HL-60 (cell line): ENCODE measurements at regions not wholly inside any gene's neighbourhood (a gene's known extent, or its start where the extent isn't known, plus 50 kb on each side); places are given as distances from the start of the nearest gene placed in this dataset.

ENCODE experiments used
- POLR2AphosphoS5 ChIP-seq: IDR thresholded peaks from 2 replicates; pipeline ENCODE4 v1.6.1; 2012; ENCODE audit warnings: low read depth
- SPI1 ChIP-seq: IDR thresholded peaks from 2 replicates; pipeline ENCODE4 v1.6.1; 2012; ENCODE audit warnings: low read depth, mild to moderate bottlenecking, borderline replicate concordance
- TF ChIP-seq, protein P1 (sequence below): IDR thresholded peaks from one replicate; pipeline ENCODE4 v1.5.1; 2011; ENCODE audit warnings: low read length, control low read depth, inconsistent platforms; ENCODE audit not compliant: insufficient read depth

DNA sequence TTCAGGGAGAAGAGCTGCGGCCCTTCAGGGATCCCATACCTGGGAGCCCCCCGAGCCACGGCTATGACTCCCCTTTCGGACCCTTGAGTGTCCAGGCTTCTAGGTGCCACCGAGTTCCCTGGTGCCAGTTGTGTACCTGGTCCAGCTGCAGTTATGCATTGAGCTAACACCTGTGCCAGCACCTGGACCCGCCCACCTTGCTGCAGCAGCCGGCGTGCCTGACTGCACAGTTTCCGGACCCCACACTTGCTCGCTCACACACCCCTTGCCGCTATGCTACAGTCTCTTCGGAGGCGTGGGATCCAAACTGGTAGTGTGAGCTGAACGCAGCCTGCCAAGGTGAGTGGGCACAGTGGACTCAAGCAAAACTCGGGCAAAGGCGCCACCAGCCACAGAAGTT, 284.5 kb upstream of the ROBO1 start:
- TF ChIP-seq POLR2AphosphoS5 (no peak), SPI1 (no peak)
- TF ChIP-seq, protein P1, sequence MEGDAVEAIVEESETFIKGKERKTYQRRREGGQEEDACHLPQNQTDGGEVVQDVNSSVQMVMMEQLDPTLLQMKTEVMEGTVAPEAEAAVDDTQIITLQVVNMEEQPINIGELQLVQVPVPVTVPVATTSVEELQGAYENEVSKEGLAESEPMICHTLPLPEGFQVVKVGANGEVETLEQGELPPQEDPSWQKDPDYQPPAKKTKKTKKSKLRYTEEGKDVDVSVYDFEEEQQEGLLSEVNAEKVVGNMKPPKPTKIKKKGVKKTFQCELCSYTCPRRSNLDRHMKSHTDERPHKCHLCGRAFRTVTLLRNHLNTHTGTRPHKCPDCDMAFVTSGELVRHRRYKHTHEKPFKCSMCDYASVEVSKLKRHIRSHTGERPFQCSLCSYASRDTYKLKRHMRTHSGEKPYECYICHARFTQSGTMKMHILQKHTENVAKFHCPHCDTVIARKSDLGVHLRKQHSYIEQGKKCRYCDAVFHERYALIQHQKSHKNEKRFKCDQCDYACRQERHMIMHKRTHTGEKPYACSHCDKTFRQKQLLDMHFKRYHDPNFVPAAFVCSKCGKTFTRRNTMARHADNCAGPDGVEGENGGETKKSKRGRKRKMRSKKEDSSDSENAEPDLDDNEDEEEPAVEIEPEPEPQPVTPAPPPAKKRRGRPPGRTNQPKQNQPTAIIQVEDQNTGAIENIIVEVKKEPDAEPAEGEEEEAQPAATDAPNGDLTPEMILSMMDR, result no peak
